Transverse colon (tissue), 4 donors: ENCODE measurements at regions not wholly inside any gene's neighbourhood (a gene's known extent, or its start where the extent isn't known, plus 50 kb on each side); places are given as distances from the start of the nearest gene placed in this dataset.

Experiments used
- POLR2A ChIP-seq: fragments of 450-650 bp; IDR thresholded peaks from one replicate; pipeline ENCODE4 v1.6.1; 2016; ENCODE audit warnings: antibody characterized with exemption, mild to moderate bottlenecking, moderate library complexity
- POLR2AphosphoS5 ChIP-seq, 3 donors: sonication (generic); formaldehyde crosslinking; IDR thresholded peaks; one replicate each; pipeline ENCODE4 v1.6.1; 2016; ENCODE audit warnings: antibody characterized with exemption in 3 of 3
- TF ChIP-seq, protein P1 (sequence below), 5 experiments: fragments of 200-600 bp in 3 of 5; fragments of 450-650 bp in 2 of 5; sonication (generic) in 3 of 5; IDR thresholded peaks; 1 replicate in 2 of 5; 2 replicates in 3 of 5; pipeline ENCODE4 v1.5.1; 2016 to 2017; ENCODE audit warnings: antibody characterized with exemption in 5 of 5, inconsistent platforms in 3 of 5, mild to moderate bottlenecking in 2 of 5, moderate library complexity in 1 of 5

DNA sequence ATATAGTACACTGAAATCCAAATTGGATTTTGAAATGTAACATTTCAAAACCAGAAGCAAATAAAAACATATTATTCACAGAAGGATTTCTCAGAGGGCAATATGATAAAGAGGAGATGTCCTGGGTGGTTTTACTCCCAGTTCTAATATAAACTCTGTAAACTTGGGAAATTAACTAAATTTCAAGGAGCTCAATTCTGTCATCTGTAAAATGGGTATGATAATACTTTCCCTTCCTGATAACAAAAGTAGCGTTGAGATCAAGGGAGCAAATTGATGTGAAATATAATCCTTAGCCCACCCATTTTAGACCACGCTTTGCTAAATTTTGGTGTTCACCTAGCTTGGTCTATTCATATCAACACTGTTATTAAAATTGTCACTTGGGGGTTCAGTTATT, 192.5 kb upstream of the BTG1 start:
- TF ChIP-seq, protein P1, sequence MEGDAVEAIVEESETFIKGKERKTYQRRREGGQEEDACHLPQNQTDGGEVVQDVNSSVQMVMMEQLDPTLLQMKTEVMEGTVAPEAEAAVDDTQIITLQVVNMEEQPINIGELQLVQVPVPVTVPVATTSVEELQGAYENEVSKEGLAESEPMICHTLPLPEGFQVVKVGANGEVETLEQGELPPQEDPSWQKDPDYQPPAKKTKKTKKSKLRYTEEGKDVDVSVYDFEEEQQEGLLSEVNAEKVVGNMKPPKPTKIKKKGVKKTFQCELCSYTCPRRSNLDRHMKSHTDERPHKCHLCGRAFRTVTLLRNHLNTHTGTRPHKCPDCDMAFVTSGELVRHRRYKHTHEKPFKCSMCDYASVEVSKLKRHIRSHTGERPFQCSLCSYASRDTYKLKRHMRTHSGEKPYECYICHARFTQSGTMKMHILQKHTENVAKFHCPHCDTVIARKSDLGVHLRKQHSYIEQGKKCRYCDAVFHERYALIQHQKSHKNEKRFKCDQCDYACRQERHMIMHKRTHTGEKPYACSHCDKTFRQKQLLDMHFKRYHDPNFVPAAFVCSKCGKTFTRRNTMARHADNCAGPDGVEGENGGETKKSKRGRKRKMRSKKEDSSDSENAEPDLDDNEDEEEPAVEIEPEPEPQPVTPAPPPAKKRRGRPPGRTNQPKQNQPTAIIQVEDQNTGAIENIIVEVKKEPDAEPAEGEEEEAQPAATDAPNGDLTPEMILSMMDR (IDR thresholded peaks at IDR 0.05): no peak
- TF ChIP-seq POLR2A: no peak
- TF ChIP-seq POLR2AphosphoS5 (IDR thresholded peaks at IDR 0.05): no peak
